Non-pigmented ciliary epithelial cell (primary cell): ENCODE measurements at regions not wholly inside any gene's neighbourhood (a gene's known extent, or its start where the extent isn't known, plus 50 kb on each side); places are given as distances from the start of the nearest gene placed in this dataset.
"Not testable (repeated sequence)": the region's sequence is repeated elsewhere in the genome, so short reads cannot be mapped to it uniquely, and the experiment has no call there.

Experiments
- DNase-seq: peaks from one replicate; pipeline ENCODE4 v3.0.0-alpha.2; 2010; ENCODE audit warnings: low read depth

- DNase-seq: no peak
Observed at GRCh38 chr3:20246662-20247061, 60.7 kb upstream of the SGO1 start.

- no peak for DNase-seq
Observed at GRCh38 chr3:20245781-20246180, 59.8 kb upstream of the SGO1 start.

GRCh38 chr3:20240154-20240883, 54.3 kb upstream of the SGO1 start:
- DNase-seq: no peak

GRCh38 chr3:20238199-20238598, 52.2 kb upstream of the SGO1 start:
- DNase-seq: not testable (repeated sequence)

- no peak for DNase-seq
Observed at GRCh38 chr3:20236603-20237002, 50.6 kb upstream of the SGO1 start.
